Activated naive CD4-positive, alpha-beta T cell treated with anti-CD3 and anti-CD28 coated beads for 36 hours (primary cell): ENCODE measurements at regions not wholly inside any gene's neighbourhood (a gene's known extent, or its start where the extent isn't known, plus 50 kb on each side); places are given as distances from the start of the nearest gene placed in this dataset.

Experiments
- CTCF ChIA-PET: fragments of 350-600 bp; sonication (Branson Sonifier 250); formaldehyde crosslinking; loops from one replicate; lab custom pipeline; 2021; ENCODE audit warnings: antibody characterized with exemption; lab: Charles Lee
- DNase-seq: peaks from one replicate; pipeline ENCODE4 v3.0.0-alpha.2; 2020
- H3K27ac Mint-ChIP-seq: one replicate; pipeline ENCODE4 v1.8.0; 2021; ENCODE audit warnings: mild to moderate bottlenecking, mixed read lengths
- H3K27me3 Mint-ChIP-seq: one replicate; pipeline ENCODE4 v1.8.0; 2021; ENCODE audit warnings: low read depth, mixed read lengths
- H3K36me3 Mint-ChIP-seq: one replicate; pipeline ENCODE4 v1.8.0; 2021; ENCODE audit warnings: low read depth, mixed read lengths
- H3K4me1 Mint-ChIP-seq: one replicate; pipeline ENCODE4 v1.8.0; 2021; ENCODE audit warnings: low read depth, mixed read lengths
- H3K4me3 Mint-ChIP-seq: one replicate; pipeline ENCODE4 v1.8.0; 2021; ENCODE audit warnings: mild to moderate bottlenecking, moderate library complexity, mixed read lengths
- H3K9me3 Mint-ChIP-seq: one replicate; pipeline ENCODE4 v1.8.0; 2021; ENCODE audit warnings: mixed read lengths
- intact Hi-C: fragments of 100-400 bp; cut with micrococcal nuclease; formaldehyde crosslinking; loops from one replicate; pipeline ENCODE4 v1.15.1; 2023

DNA sequence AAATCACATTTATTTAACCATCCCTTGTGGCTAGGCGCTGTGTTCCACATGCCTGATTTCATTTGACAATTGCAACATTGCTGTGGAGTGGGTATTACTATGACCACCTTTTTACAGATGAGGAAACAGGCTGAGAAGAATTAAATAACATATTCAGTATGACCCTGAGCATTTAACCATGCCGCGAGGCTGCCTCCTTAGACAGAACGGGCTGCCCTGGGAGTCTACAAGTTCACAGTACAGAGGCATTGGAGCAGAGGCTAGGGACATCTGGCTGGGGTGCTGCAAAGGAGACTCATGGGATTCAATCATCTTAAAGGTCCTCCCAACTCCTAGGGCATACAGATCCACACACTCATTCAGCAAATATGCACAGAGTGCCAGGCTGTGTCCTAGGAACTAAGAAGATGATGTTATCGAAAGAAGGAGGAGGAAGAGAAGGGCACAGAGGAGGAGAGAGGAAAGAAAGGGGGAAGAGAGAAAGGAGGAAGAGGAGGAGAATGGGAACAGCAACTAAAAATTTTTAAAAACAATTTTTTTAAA lies 164.7 kb upstream of the CCND2 start:
- H3K27ac Mint-ChIP-seq: peak overlapping the region; percentile 39
- CTCF ChIA-PET: interaction anchor here (0.7 to 4.0 kb wide), 9 partner anchors 8 to 185 kb away, joined by 3 to 44 read pairs (median 9); no protein-coding TSS in a partner anchor
- no peaks in the 10 kb centered on the region for H3K36me3 Mint-ChIP-seq
- H3K9me3 Mint-ChIP-seq: no peaks in the 10 kb centered on the region
- intact Hi-C loops: loop anchor here (5.0 kb wide), 1 partner anchor 112 kb away; no protein-coding TSS in a partner anchor
- H3K4me3 Mint-ChIP-seq: no peak overlapping the region
- peaks cover 48% of the 10 kb centered on the region for H3K4me1 Mint-ChIP-seq
- peaks cover 3% of the 10 kb centered on the region for H3K27me3 Mint-ChIP-seq
- no peak for DNase-seq

DNA sequence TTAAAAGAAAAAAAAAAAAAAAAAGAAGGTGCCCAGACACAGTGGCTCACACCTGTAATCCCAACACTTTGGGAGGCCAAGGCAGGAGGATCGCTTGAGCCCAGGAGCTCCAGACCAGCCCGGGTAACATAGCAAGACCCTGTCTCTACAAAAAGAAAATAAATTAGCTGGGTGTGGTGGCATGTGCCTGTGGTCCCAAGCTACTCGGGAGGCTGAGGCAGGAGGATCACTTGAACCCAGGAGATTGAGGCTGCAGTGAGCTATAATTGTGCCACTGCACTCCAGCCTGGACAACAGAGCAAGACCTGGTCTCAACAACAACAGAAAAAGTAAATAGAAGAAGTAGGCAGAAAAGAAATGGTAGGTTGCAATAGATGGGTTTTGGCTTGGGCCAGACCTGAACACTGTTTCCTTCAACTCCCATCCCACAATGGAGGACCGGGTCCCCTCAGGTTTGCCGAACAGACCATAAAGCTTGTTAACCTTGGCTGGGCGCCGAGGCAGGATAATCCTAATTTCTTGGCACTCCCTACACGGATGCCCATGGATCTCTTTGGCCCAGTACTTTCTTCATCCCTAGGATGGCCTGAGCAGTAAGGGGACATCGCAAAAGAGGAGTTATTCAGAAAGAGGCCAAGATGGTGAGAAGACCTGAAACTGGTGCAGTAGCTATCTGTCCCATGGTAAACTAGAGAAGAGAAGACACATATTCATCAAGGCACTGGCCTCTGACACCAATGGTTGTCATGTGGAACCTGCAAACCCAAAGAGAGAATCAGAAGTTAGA lies 165.5 kb upstream of the CCND2 start:
- CTCF ChIA-PET: interaction anchor here (0.6 to 4.0 kb wide), 30 partner anchors 9 to 242 kb away, joined by 3 to 44 read pairs (median 5); no protein-coding TSS in a partner anchor
- Mint-ChIP-seq H3K4me1 (peaks cover 43% of the 10 kb centered on the region), H3K4me3 (no peak overlapping the region), H3K27ac (peak overlapping the region; percentile 89), H3K36me3 (no peaks in the 10 kb centered on the region), H3K9me3 (no peaks in the 10 kb centered on the region), H3K27me3 (peaks cover 3% of the 10 kb centered on the region)
- intact Hi-C loops: loop anchor here (1.0 to 5.0 kb wide), 5 partner anchors 71 to 169 kb away; no protein-coding TSS in a partner anchor
- DNase-seq: no peak

DNA sequence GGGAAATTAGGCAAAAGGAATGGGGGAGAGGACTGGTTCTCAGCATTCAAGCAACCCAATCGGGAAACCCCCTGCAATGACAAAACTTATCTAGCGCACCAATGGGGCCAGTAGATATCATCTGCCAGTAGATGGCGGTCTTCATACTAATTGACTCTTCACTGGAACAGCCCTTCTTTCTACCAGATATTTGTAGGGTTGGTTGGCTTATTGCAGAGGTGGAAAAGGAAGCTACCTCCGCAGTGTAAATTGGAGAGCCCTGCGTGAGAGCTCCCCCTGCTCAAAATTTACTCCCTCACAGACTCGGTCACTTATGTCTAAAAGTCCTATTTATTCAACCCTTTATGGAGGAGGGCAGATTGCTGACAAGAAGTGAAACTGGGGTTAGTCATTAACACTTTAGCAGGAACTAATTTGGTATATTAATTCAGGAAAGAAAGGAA lies 166.1 kb upstream of the CCND2 start:
- peak overlapping the region; percentile 48 for H3K4me3 Mint-ChIP-seq
- intact Hi-C loops: loop anchor here (1.0 to 5.0 kb wide), 5 partner anchors 71 to 170 kb away; no protein-coding TSS in a partner anchor
- no peaks in the 10 kb centered on the region for H3K9me3 Mint-ChIP-seq
- DNase-seq: peak; percentile 87
- CTCF ChIA-PET: interaction anchor here (0.6 to 4.0 kb wide), 29 partner anchors 9 to 241 kb away, joined by 3 to 44 read pairs (median 5); no protein-coding TSS in a partner anchor
- no peaks in the 10 kb centered on the region for H3K36me3 Mint-ChIP-seq
- H3K27ac Mint-ChIP-seq: peak overlapping the region; percentile 89
- peaks cover 37% of the 10 kb centered on the region for H3K4me1 Mint-ChIP-seq
- peaks cover 3% of the 10 kb centered on the region for H3K27me3 Mint-ChIP-seq

DNA sequence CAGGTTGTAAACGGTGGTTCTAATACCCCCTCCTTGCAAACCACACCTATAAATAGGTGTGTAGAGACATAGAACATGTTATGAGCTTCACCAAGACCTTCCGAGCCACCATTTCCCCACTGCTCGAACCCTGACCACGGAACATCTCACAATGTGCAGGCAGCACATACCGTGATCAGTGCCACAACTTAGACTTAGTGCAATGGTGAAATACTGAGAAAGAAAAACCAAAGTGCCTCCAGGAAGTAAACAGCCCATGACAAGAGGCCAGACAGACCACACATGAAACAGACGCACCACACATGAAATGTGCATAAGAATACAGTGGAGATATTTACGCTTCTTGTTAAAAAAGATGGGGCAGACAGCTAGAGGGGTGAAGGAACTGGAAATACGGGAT lies 166.9 kb upstream of the CCND2 start:
- Mint-ChIP-seq H3K4me3 (no peak overlapping the region), H3K27ac (peak overlapping the region; percentile 47), H3K27me3 (peaks cover 3% of the 10 kb centered on the region), H3K4me1 (peaks cover 31% of the 10 kb centered on the region), H3K9me3 (no peaks in the 10 kb centered on the region), H3K36me3 (no peaks in the 10 kb centered on the region)
- DNase-seq: no peak
- CTCF ChIA-PET: interaction anchor here (0.6 to 4.0 kb wide), 12 partner anchors 10 to 220 kb away, joined by 3 to 44 read pairs (median 6); no protein-coding TSS in a partner anchor
- intact Hi-C loops: loop anchor here (1.0 to 5.0 kb wide), 5 partner anchors 72 to 171 kb away; no protein-coding TSS in a partner anchor

DNA sequence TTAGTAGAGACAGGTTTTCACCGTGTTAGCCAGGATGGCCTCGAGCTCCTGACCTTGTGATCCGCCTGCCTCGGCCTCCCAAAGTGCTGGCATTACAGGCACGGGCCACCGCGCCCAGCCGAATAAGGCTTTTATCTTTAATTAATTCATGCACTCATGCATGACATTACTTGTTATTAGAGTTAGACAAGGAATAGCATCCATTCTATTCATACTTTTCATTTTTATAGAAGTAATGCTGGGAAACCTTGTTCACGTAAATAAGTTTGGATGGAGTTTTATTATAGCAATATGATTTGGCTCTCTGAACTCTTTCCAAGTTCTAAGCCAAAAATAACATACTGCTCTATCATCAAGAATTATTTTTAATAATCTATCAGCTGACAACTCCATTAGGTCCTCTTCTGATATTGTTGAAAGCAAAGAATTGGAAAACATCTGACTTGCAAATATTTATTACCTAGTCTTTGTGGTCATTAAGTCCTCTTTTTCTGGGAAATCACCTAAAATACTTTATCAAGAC lies 168.8 kb upstream of the CCND2 start:
- CTCF ChIA-PET: interaction anchor here (0.6 to 4.0 kb wide), 6 partner anchors 38 to 217 kb away, joined by 3 to 44 read pairs (median 3); no protein-coding TSS in a partner anchor
- Mint-ChIP-seq H3K9me3 (no peaks in the 10 kb centered on the region), H3K27me3 (no peaks in the 10 kb centered on the region), H3K27ac (no peak overlapping the region), H3K36me3 (no peaks in the 10 kb centered on the region), H3K4me3 (no peak overlapping the region), H3K4me1 (peaks cover 27% of the 10 kb centered on the region)
- intact Hi-C loops: loop anchor here (5.0 kb wide), 1 partner anchor 107 kb away; no protein-coding TSS in a partner anchor
- no peak for DNase-seq

DNA sequence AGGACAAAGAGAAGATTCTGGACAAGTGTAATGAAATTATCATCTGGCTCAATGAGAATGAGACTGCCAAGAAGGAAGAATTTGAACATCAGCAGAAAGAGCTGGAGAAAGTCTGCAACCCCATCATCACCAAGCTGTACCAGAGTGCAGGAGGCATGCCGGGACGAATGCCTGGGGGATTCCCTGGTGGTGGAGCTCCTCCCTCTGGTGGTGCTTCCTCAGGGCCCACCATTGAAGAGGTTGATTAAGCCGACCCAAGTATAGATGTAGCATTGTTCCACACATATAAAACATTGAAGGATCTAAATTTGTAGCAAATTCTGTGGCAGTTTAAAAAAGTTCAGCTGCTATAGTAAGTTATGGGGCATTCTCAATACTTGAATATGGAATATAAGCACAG lies 174.3 kb upstream of the CCND2 start:
- H3K27me3 Mint-ChIP-seq: no peaks in the 10 kb centered on the region
- CTCF ChIA-PET: interaction anchor here (0.6 to 1.2 kb wide), 2 partner anchors 29 to 79 kb away, joined by 3 to 5 read pairs; no protein-coding TSS in a partner anchor
- peaks cover 7% of the 10 kb centered on the region for H3K4me1 Mint-ChIP-seq
- intact Hi-C loops: no loop called here
- no peaks in the 10 kb centered on the region for H3K9me3 Mint-ChIP-seq
- no peak overlapping the region for H3K27ac Mint-ChIP-seq
- no peak overlapping the region for H3K4me3 Mint-ChIP-seq
- no peaks in the 10 kb centered on the region for H3K36me3 Mint-ChIP-seq
- DNase-seq: no peak

DNA sequence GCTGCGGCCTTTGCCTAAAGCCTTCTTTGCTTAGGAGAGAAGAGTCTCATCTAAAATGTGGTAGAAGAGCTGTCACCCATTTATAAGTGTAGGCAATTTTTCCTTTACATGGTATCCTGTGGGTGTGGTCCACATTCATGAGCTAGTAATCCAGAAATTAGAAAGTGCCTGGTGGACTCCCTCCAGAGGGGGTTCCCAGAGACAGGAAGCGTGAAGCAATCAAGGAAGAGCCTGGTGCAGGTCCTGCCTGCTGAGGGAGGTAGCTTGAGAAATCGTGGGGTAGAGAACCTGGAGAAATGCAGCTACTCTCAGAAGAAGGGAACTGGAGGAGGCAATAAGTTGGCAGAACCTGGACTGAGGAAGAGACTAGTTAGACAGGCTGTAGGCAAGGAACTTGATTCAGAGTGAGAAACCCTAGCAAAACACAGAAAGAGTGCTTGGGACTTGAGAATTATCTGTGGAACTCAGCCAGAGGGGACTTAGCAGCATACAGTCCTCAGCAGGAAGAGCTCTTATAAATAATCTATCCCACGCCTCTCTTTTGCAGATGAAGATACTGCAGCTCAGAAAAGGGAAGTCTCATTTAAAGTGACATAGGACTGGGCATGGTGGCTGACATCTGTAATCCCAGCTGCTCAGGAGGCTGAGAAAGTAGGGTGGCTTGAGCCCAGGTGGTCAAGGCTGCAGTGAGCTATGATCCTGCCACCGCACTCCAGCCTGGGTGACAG lies 182.4 kb upstream of the CCND2 start:
- no peak overlapping the region for H3K4me3 Mint-ChIP-seq
- no peaks in the 10 kb centered on the region for H3K27me3 Mint-ChIP-seq
- CTCF ChIA-PET: interaction anchor here (0.7 to 5.1 kb wide), 2 partner anchors 16 to 26 kb away, joined by 3 to 21 read pairs; no protein-coding TSS in a partner anchor
- intact Hi-C loops: no loop called here
- H3K36me3 Mint-ChIP-seq: no peaks in the 10 kb centered on the region
- peaks cover 11% of the 10 kb centered on the region for H3K4me1 Mint-ChIP-seq
- no peak overlapping the region for H3K27ac Mint-ChIP-seq
- DNase-seq: no peak
- no peaks in the 10 kb centered on the region for H3K9me3 Mint-ChIP-seq

DNA sequence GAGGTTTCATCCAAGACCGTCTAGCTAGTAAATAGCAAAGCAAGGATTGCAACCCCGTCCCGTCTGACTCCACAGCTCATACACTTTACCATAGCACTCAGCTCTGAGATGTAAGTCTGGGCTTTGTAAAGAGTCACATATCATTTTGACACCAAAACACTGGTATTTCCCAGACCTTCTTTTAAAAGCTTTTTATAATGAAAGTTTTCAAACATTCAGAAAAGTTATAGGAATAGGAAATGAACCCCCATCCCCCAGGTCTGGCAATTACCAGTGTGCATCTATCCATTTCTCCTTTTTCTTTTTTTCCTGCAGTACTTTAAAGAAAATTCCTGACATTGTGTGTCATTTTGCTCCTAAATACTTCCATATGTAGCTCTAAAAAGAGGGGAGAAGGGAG lies 183.6 kb upstream of the CCND2 start:
- DNase-seq: no peak
- no peak overlapping the region for H3K27ac Mint-ChIP-seq
- intact Hi-C loops: no loop called here
- no peak overlapping the region for H3K4me3 Mint-ChIP-seq
- no peaks in the 10 kb centered on the region for H3K27me3 Mint-ChIP-seq
- CTCF ChIA-PET: interaction anchor here (1.4 to 5.1 kb wide), 2 partner anchors 17 to 187 kb away, joined by 5 to 21 read pairs; no protein-coding TSS in a partner anchor
- no peaks in the 10 kb centered on the region for H3K9me3 Mint-ChIP-seq
- peaks cover 11% of the 10 kb centered on the region for H3K4me1 Mint-ChIP-seq
- H3K36me3 Mint-ChIP-seq: no peaks in the 10 kb centered on the region

DNA sequence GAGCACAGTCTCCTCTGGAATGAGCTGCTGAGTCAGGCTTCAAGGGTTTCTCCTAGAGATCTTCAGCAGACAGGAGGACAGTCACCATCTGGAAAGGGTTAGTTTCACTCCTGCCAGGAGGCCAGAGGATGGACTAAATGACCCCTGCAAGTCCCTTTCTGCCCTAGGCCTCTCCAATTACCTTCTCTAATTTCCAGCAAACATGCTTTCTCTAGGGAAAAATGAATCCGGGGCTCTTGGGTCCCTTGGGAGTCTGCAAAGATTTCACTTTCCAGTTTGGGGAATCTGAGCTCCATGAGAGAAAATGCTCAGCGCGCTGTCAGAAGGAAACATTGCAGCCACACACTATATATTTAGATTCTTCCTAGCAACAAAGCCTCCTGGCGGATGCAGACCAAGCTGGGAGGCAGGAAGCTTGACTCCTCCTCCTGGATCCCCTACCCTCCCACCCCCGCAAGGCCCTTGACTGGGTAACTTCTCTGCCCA lies 184.4 kb upstream of the CCND2 start:
- intact Hi-C loops: no loop called here
- Mint-ChIP-seq H3K4me3 (no peak overlapping the region), H3K9me3 (no peaks in the 10 kb centered on the region), H3K4me1 (peaks cover 11% of the 10 kb centered on the region), H3K27me3 (no peaks in the 10 kb centered on the region), H3K27ac (no peak overlapping the region), H3K36me3 (no peaks in the 10 kb centered on the region)
- CTCF ChIA-PET: interaction anchor here (1.4 kb wide), 1 partner anchor 188 kb away, joined by 5 read pairs; no protein-coding TSS in a partner anchor
- no peak for DNase-seq

DNA sequence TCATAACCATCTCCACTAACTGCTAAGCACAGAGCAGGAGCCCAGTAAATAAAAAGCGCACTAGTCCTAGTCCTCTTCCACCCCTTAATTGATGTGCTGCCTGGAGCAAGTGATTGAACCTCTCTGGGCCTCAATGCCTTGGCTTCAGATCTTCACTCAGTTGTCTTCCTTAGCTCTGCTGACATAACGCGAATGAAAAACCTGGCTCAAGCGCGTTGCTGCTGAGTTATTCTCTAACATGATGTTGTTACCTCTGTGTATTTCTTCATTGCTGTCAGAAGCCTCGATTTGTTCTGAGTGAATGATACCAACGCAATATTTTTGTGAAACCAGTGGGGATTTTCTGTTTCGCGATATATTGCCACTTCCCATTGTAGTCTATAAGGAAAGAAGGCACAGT lies 185.1 kb upstream of the CCND2 start:
- H3K36me3 Mint-ChIP-seq: no peaks in the 10 kb centered on the region
- no peaks in the 10 kb centered on the region for H3K9me3 Mint-ChIP-seq
- peaks cover 11% of the 10 kb centered on the region for H3K4me1 Mint-ChIP-seq
- CTCF ChIA-PET: no interaction called here
- H3K27me3 Mint-ChIP-seq: no peaks in the 10 kb centered on the region
- no peak overlapping the region for H3K27ac Mint-ChIP-seq
- H3K4me3 Mint-ChIP-seq: no peak overlapping the region
- intact Hi-C loops: no loop called here
- no peak for DNase-seq

DNA sequence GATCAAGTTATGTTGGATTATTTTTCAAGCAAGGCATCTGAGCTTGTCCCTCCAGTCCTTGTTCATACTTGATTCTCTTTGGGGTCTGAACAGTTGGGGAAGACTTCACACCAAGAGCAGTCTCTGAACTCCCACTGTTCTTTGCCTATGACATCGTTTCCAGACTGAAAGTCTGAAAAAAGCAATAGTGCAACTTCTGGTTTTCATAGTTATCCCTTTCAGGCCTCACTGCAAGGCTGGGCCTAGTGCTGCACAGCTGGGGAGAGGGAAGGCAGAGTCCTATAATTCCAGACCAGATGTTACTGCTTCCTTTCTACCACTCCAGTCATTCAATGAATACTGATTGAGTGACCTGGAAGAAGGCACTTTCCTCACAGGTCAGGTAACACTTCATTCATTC lies 187.1 kb upstream of the CCND2 start:
- peaks cover 11% of the 10 kb centered on the region for H3K4me1 Mint-ChIP-seq
- DNase-seq: no peak
- CTCF ChIA-PET: interaction anchor here (0.7 kb wide), 1 partner anchor 336 kb away, joined by 4 read pairs; no protein-coding TSS in a partner anchor
- no peaks in the 10 kb centered on the region for H3K36me3 Mint-ChIP-seq
- no peaks in the 10 kb centered on the region for H3K27me3 Mint-ChIP-seq
- no peak overlapping the region for H3K4me3 Mint-ChIP-seq
- intact Hi-C loops: no loop called here
- H3K9me3 Mint-ChIP-seq: no peaks in the 10 kb centered on the region
- no peak overlapping the region for H3K27ac Mint-ChIP-seq
